C4-2B (cell line): ENCODE measurements at regions not wholly inside any gene's neighbourhood (a gene's known extent, or its start where the extent isn't known, plus 50 kb on each side); places are given as distances from the start of the nearest gene placed in this dataset.

ENCODE experiments used
- ZFX ChIP-seq: fragments of 450-650 bp; IDR thresholded peaks from 2 replicates; pipeline ENCODE4 v1.6.1; 2017
- TF ChIP-seq, protein P1 (sequence below): fragments of 450-650 bp; conservative IDR thresholded peaks from 2 replicates; pipeline ENCODE4 v1.5.1; 2017; ENCODE audit warnings: mild to moderate bottlenecking

DNA sequence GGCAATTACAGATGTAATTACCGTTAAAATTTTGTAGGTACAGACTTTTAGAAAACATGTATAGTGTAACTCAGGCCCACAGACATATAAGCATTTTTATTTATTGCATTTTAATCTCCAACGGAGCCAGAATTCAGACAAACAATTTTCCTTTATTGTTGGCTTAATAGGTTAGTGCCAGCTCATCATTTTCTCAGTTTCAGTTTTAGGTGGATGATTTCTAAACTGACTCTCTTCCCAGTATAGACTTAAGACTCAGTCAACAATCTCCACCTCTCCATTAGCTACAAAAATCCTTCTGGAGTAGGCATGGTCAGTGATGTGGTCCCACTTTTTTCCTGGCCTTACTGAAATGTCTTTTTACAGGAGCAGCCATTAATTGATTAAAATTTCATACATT is 994.6 kb downstream of the TBL1XR1 start:
- TF ChIP-seq, protein P1, sequence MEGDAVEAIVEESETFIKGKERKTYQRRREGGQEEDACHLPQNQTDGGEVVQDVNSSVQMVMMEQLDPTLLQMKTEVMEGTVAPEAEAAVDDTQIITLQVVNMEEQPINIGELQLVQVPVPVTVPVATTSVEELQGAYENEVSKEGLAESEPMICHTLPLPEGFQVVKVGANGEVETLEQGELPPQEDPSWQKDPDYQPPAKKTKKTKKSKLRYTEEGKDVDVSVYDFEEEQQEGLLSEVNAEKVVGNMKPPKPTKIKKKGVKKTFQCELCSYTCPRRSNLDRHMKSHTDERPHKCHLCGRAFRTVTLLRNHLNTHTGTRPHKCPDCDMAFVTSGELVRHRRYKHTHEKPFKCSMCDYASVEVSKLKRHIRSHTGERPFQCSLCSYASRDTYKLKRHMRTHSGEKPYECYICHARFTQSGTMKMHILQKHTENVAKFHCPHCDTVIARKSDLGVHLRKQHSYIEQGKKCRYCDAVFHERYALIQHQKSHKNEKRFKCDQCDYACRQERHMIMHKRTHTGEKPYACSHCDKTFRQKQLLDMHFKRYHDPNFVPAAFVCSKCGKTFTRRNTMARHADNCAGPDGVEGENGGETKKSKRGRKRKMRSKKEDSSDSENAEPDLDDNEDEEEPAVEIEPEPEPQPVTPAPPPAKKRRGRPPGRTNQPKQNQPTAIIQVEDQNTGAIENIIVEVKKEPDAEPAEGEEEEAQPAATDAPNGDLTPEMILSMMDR, result no peak
- TF ChIP-seq ZFX, result no peak
